ENCODE measurements at regions not wholly inside any gene's neighbourhood (a gene's known extent, or its start where the extent isn't known, plus 50 kb on each side); places are given as distances from the start of the nearest gene placed in this dataset.

- no peaks in the 10 kb centered on the region for H3K36me3 Mint-ChIP-seq
- no peak overlapping the region for H3K4me3 Mint-ChIP-seq
- peaks cover 21% of the 10 kb centered on the region for H3K4me1 Mint-ChIP-seq
- ATAC-seq = no peak
- H3K27ac Mint-ChIP-seq = no peak overlapping the region
- H3K27me3 Mint-ChIP-seq (ENCODE audit: low read depth) = no peaks in the 10 kb centered on the region
- ChIA-PET CTCF (interaction anchor here (1.0 to 2.4 kb wide), 5 partner anchors 10 to 441 kb away, joined by 3 to 22 read pairs (median 4); no protein-coding TSS in a partner anchor), POLR2A (no interaction called here)
- no peaks in the 10 kb centered on the region for H3K9me3 Mint-ChIP-seq
- no peak for TF ChIP-seq ZNF138 (CRISPR knock-in tag; conservative IDR thresholded peaks at IDR 0.05)
- TF ChIP-seq SP1 (CRISPR knock-in tag; conservative IDR thresholded peaks at IDR 0.05) = no peak
- TF ChIP-seq ESRRA (CRISPR knock-in tag; IDR thresholded peaks at IDR 0.05; ENCODE audit: borderline replicate concordance) = no peak
- no peak for TF ChIP-seq STAT6 (CRISPR knock-in tag; conservative IDR thresholded peaks at IDR 0.05; ENCODE audit: low read depth)
- TF ChIP-seq CDX4 (CRISPR knock-in tag; IDR thresholded peaks at IDR 0.05; ENCODE audit: borderline replicate concordance) = no peak
- no peak for TF ChIP-seq USF1 (CRISPR knock-in tag; IDR thresholded peaks at IDR 0.05)
- no peak for TF ChIP-seq SOX15 (CRISPR knock-in tag; IDR thresholded peaks at IDR 0.05)
- no peak for TF ChIP-seq AR (CRISPR knock-in tag; IDR thresholded peaks at IDR 0.05)
- TF ChIP-seq ZNF416 (CRISPR knock-in tag; IDR thresholded peaks at IDR 0.05) = no peak
- no peak for TF ChIP-seq TEAD1 (CRISPR knock-in tag; IDR thresholded peaks at IDR 0.05)
- no peak for TF ChIP-seq ARID4B (CRISPR knock-in tag; IDR thresholded peaks at IDR 0.05; ENCODE audit: borderline replicate concordance)
- no peak for TF ChIP-seq ATF3 (CRISPR knock-in tag; conservative IDR thresholded peaks at IDR 0.05)
- TF ChIP-seq SMAD3 (CRISPR knock-in tag; IDR thresholded peaks at IDR 0.05; ENCODE audit: borderline replicate concordance) = no peak
- no peak for TF ChIP-seq ZNF232 (CRISPR knock-in tag; IDR thresholded peaks at IDR 0.05)
- TF ChIP-seq FOXJ3 (CRISPR knock-in tag; IDR thresholded peaks at IDR 0.05; ENCODE audit: borderline replicate concordance) = no peak
- no peak for TF ChIP-seq PREB (CRISPR knock-in tag; IDR thresholded peaks at IDR 0.05; ENCODE audit: borderline replicate concordance)
- DNase-seq (ENCODE audit: low spot score) = no peak
Measured at GRCh38 chr3:150248888-150249681, 159.0 kb upstream of the TSC22D2 start.
